Activated CD4-positive, alpha-beta T cell treated with anti-CD3 and anti-CD28 coated beads for 48 hours (primary cell): ENCODE measurements at regions not wholly inside any gene's neighbourhood (a gene's known extent, or its start where the extent isn't known, plus 50 kb on each side); places are given as distances from the start of the nearest gene placed in this dataset.

ENCODE experiments used
- DNase-seq: peaks from one replicate; pipeline ENCODE4 v3.0.0-alpha.2; 2020

DNA sequence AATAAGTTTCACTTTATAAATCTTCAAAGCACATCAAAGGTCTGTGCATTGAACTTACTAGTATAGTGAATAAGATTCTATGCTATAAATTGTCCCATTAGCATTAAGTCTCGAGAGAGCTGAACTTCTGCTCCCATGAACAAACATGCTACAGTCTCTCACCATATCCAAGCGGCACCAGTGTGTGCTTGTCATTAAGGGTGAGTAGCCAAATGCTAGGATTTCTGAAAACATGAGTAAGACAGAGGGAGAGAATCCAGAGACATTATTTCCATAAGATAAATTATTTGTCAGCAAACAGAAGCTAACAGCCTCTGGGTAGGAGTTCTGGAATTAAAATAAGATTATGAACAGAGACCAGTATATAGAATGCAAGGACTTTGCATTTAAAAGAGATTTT is 2882.5 kb downstream of the PCDH9 start:
- no peak for DNase-seq

DNA sequence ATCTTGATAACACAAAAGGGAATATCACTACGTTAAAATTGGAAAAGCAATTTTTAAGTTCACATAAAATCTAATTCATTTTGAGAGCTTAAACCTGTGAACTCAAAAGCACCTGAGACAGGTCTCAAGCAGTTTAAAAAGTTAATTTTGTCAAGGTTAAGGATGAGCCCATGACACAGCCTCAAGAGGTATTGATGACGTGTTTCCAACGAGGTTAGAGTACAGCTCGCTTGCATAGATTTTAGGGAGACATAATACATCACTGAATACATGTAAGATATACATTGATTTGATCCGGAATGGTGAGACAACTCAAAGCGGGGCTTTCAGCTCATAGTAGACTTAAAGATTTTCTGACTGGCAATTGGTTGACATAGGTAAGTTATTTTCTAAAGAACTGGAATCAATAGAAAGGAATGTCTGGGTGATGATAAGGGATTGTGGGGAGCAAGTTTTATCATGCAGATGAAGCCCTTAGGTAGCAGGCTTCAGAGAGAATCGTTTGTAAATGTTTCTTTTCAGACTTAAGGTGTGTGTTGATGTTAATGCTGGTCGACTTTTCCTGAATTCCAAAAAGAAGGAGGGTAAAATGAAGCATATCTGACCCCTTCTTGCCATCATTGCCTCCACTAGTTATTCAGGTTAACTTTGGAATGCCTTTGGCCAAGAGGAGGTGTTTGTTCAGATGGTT is 2890.6 kb downstream of the PCDH9 start:
- no peak for DNase-seq

DNA sequence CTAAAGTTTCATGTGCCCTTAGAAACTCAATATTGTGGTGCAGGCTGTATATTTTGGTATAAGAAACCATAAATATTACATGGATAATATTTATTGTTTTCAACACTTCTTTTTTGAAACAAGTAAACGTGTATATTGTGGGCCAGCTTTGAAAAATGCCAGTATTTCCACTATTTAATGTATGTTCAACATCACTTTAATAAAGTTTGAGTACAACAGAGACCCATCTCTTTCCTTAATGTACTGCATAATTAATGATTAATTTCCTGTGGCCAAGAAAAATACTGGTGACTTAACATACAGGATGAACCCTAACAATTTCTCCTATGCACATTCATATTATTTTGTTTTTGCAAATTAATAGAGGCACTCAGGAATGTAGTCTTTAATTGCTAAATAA is 2891.5 kb downstream of the PCDH9 start:
- DNase-seq, result no peak

DNA sequence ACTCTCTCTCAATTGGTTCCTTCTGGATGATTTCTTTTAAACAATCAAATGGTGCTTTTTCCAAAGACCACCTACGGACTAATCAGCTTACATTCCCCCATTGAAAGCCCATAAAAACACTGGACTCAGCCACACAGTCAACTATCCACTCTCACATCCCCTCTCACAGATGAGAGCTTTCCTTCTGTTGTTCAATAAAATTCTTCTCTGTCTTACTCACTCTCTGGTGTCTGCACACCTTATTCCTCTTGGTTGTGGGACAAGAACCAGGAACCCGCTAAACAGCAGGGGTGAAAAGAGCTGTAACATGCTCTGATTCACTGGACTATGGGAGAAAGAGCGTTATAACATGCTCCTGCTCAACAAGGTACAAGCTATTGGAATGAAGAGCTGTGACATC is 2896.2 kb downstream of the PCDH9 start:
- DNase-seq, result no peak

DNA sequence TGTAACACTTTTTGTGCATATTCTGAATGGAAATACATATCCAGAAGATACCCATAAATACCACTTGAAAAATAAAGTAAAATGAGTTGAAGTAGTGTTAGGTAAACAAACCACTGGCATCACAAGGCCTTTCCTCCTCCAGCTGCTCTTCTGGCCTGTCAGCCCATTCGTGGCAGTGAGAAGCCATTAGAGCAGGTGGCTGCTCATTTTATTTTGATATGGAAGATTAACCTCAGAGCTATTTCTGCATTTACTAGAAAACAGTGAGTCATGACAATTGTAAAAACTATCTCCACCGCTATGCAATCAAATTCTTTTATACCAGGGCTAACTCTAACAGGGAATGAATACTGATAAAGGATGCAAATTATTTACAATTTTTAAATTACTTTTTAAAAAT is 2898.1 kb downstream of the PCDH9 start:
- no peak for DNase-seq

DNA sequence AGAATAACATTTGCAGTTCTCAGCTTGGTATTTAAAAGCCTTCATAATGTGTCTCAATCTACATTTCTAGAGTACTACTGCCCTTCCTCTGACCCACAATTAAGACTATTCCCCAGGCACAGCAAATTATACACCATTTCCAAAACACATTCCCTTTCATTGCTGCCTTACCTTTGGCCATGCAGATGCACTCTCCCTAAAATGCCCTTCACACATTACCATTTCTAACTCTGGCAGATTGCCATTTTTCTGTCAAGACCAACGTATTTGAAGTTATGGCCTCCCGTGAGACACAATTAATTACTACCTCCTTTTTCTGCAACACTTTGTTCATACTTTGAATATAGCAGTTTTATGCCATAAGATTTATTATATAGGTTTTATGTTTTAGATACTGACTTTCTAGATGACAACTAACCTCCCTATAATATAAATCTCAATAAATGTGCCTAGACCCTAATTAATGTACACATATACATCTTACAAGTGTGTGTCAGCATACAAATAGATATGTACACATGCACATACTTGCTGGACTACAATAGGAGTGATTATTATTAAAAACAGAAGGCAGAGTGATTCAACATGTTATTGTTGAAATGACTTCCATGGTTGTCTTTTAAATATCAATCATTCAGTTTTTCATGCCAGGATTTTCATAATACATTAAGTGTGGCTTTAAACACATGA is 2902.5 kb downstream of the PCDH9 start:
- no peak for DNase-seq

DNA sequence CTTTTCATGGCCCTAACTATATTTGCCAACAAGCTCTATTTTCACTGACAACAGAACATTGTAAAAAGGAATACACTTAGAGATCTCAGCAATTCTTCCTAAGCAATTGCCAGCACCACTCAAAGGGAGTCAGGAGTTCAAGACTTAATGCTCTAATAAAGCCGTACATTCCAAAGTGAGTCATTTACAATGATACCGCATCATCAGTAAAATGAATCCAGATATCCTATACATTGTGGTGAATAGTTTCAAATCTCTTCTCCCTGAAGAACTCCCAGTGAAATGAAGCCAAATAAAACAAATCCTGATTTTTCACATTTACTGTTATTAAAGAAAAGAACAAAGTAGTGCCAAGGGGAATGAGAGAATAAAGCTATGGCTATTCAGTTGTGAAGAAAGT is 2898.7 kb upstream of the PCDH20 start:
- no peak for DNase-seq

DNA sequence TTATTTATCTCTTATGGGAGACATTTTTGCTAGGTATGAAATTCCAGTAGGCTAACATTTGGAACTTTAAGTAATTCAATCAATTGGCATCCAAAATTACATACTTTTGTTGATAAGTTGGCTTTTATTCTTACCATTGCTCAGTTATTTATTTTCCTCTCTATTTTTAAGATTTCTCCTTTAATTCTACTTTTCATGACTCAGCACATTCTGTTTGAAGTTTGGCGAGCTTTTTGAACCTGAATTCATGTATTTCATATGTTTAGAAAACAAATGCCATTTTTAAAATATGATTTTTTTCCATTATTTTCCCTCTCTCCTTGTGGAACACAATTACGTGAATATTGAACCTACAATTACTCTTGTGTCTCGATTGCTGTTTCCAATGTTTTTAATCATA is 2896.3 kb upstream of the PCDH20 start:
- DNase-seq, result no peak

DNA sequence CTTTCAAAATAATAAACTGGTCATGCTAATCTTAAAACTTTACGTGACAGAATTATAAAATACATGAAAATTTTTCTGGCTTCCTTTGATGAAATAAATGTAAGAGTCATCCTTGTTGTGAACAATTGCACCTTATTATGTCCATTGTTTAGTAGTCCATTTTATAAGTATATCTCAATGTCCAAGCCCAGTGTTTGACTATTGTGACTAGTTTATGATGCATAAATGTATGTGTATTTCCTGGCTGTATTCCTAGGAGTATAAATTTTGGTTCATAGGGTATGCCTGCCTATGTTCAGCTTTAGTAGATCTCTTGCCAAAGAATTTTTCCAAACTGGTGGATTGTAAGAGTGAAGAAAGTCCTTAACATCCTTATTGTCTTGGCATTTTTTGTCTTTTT is 2895.5 kb upstream of the PCDH20 start:
- no peak for DNase-seq

DNA sequence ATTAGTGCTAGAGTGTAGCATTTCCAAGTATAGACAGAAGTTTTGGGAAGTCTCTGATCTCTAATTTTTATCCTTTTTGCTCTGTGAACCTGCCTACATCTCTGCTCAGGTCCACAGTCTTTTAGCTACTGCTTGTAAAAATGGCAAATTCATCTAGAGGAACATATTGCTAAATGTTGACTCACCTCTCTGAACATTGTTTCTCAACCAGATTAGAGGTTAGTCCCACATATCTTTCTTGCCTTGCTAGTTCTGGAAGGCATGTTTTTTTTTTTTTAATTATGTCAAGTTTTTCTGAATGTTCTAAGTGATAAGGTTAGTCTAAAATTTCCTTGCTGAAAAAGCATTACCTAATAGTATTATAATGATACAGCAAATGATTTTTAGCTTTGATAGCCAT is 2889.6 kb upstream of the PCDH20 start:
- DNase-seq, result no peak

DNA sequence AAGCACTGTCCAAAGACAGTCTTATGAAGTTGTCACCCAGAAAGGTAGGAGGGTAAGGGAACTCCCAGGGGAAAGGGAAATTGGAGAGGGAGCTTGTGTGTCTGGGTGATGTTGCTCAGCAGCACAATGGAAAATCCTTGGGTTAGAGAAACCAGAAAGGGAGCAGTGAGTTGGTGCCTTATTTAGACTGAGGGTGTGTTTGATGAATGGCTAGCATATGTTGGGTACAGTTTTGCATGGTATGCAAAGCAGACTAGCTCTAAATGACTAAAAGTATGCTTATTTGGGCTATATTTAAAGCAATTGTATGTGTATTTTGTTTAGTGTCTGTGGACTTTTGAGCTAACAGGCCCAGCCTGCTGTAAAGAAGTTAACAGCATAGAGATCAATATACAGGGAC is 2884.6 kb upstream of the PCDH20 start:
- no peak for DNase-seq

DNA sequence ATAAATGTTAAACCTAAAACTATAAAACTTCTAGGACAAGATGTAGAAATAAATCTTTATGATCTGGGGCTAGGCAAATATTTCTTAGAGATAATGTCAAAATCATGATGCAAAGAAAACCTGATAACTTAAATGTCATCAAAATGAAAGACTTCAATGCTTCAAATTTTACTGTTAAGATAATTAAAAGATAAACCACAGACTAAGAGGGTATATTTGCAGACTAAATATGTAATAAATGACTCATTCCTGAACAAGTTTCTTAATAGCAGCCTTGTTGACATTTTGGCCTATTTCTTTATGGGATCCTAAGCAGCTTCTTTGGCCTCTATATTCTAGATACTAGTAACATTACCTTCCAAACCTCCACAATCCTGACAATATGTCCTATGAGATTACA is 2878.3 kb upstream of the PCDH20 start:
- no peak for DNase-seq

DNA sequence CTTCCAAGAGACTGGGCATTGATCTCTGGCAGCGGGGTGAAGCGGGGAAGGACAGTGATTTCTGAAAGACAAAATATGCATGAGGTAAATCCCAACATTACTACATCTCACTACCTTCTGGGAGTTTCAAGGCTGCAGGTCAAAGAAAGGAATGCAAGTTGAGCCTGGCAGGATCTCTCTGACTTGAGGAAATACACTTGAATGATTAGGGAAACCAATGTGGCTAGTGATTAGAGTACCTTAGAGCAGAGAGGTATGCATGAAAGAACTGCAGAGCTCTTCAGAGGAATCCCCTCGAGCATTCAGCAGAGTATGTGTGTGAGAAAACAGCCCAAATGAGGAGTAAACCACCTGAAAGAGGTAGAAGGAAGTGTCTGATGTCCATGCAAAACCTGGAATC is 2874.1 kb upstream of the PCDH20 start:
- DNase-seq, result no peak

DNA sequence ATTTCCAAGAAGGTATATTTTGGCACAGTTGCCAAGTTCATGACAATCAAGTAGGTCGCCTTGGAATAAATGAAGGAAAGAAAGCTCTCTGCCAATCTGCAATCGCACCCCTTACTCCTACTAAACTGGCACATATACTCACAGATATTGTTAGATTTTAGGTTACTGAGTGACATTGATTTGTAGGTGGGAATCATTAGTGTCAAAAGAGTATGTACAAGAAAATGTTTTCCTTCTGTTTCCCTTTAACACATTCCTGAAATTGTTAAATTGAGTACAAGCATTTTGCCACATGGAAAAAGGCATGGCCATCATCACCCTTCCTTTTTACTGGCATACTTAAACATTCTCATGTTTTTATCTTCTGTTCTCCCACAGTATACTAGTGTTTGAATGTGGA is 2868.3 kb upstream of the PCDH20 start:
- DNase-seq, result no peak

DNA sequence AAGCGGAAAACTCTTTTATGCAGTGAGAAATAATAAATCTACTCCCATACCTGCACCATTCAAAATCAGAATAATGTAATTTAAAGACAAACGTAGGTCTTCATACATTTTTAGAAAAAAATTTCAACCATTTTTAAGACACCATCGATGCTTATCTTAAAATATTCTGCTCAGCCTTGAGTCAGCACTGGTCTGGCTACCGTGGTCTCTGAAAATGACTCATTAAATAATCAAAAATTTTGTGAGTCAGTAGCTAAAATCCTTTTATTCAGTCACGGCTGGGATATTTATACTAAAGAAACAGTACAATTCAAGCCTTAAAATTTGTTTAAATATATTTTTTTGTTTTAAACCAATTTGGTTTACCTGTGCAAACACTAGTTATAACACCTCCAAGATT is 2862.8 kb upstream of the PCDH20 start:
- DNase-seq, result no peak

DNA sequence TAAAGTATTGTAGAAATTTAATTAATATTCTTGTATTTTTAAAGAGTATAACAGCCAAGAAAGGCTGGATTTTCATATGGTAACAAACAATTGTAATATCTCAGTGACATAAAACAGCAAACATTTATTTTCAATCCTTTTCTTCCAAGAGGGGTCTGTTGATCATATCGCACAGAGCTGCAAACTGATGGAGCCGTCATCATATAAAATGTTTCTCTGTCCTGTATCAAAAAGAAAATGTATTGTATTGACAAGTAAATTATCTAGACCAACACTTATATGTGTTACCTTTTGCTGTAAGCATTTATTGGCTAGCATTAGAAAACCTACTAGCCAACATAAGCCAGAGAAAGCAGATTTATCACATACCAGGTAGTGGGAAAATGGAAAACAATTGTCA is 2861.4 kb upstream of the PCDH20 start:
- no peak for DNase-seq

DNA sequence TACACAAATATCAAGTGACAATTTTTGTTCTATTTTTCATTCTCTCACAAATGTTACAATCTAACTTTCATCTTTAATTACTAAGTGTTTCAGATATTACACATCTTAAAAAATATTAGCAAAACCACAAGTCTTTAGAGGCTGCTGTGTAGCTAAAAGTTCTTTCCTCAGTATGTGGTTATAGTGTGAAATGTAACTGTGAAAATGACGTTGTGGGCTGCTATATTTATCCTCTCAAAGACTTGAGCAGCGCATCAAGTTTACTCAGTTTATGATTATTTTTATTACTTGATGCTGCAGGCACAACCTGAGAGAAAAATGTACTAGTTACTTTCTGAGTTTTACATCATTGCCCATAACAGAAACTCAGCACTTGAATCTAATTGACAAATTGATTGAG is 2860.6 kb upstream of the PCDH20 start:
- DNase-seq, result no peak

DNA sequence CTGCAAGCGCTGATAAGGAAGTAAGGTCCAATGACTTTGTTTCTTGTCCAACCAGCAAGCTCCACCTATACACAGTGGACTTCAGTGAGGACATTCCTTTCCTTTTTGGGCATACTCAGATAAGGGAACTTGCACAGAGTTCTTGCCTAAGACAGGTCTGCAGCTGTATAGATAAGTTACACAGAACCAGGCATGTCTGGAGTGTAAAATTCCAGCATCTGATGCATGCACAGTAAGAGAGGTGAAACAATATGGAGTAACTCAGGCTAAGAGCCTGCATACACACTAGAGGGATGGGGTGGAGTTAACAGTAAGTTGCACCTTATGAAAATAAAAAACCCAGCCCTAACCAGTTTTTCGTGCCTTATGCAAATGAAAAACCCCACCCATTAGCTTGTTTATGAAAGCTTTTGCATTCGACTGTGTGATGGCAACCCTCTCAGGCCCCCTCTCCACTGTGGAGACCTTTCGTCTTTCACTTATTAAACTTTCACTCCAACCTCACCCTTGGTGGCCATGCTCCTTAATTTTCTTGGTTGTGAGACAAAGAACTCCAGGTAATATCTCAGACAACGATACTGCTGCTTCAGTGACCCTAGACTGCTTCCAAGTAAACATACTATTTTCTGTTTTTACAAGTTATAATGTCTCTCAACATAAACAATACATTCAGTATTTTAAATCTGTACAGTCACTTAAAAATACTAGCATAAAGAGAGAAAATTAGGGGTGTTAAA is 2859.0 kb upstream of the PCDH20 start:
- DNase-seq, result no peak

DNA sequence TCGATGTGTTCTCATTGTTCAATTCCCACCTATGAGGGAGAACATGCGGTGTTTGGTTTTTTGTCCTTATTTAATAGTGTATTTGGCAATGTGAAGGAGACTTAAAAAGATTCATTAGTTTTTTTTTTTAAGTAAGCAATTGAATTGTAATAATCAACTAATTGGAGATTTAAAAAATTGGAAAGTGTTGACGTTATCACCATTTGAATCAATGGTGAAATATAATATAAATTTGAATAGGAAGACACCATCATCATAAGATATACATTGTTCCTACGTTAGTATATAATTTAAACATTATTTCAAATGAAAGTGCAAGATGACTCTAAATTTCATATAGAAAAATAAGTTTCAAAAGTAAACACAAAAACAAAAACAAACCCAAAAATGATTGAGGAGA is 2858.1 kb upstream of the PCDH20 start:
- DNase-seq, result no peak

DNA sequence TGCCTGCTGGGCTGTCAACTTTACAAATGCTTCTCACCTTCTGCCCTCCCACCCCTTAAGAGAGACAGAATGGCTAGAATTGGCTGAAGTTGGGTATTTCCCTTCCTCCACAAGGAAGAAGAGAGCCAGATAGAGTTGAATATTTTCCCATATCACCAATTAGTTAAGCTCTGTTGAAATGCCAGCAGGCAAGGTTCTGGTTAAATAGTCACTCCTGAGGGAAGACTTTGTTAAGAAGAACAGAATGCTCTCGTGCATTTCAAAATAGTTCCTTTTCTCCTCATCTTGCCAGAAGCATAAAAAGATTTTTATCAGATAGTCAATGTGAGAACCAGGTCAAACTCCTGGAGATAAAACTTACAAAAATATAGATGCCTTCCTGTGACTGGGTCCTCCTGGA is 2857.0 kb upstream of the PCDH20 start:
- DNase-seq, result no peak

DNA sequence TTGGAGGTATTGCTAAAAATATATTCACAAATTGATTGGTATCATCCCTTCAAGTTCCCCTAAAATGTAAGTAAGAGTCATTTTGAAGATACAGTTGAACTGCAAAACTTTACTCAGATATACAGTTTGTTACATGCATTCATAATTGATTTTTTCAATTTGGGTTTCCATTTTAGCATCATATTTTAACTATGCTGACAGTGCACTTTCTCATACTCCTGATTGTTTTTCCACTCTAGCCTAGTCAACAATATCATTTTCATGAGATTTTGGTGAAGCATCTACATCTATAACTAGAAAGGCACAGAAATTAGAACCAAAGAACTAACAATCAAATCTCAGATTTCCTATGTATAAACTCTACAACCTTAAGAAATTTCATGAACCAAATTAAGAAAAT is 2850.4 kb upstream of the PCDH20 start:
- no peak for DNase-seq

DNA sequence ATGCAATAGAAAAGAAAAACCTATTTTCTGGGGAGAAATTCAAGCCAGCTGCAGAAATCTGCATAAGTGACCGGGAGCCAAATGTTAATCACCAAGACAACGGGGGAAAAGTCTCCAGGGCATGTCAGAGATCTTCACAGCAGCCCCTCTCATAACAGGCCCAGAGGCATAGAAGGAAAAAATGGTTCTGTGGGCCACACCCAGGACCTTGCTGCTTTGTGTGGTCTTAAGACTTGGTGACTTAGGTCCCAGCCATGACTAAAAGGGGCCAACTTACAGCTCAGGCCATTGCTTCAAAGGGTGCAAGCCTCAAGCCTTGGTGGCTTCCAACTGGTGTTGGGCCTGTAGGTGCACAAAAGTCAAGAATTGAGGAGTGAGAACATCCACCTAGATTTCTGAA is 2847.6 kb upstream of the PCDH20 start:
- DNase-seq, result no peak

DNA sequence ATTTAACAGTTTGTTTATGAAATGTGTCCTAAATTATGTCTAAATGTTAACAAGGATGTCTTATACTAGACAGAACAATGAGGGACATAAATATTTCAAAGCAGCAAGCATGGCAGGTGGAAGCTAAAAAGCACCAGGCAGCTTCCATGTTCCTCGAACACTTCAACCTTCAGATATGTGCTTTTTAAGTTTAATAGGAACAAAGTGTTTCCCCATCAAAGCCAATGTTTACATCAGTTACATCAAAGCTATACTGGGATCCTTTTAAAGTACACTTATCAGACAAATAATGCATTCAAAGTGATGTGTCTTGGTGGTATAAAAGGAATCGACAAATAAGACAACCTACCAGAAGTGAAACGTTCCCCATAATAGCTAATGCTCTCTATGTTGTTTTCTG is 2841.1 kb upstream of the PCDH20 start:
- DNase-seq, result no peak

DNA sequence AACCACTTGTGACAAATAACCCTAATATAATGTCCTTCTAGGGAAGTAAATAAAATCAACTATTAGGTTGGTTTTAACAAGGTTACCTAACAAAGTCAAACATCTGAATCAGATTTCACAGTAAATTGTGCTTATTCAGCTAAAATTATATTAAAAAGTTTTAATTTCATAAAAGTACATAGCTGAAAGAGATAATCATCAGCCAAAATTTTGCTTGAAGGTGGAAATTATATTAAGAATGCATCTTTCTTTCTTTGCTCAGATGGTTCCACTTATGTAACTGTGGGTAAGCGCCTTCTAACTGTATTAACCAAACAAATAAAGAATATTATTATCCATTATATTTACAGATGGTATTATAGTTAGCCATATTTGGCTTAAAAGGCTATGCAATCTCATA is 2840.3 kb upstream of the PCDH20 start:
- DNase-seq, result no peak
